C1 segment of cervical spinal cord (tissue), 14 donors: ENCODE measurements at regions not wholly inside any gene's neighbourhood (a gene's known extent, or its start where the extent isn't known, plus 50 kb on each side); places are given as distances from the start of the nearest gene placed in this dataset.
"Not testable (repeated sequence)": the region's sequence is repeated elsewhere in the genome, so short reads cannot be mapped to it uniquely, and the experiment has no call there.

Experiments used
- DNase-seq, 14 donors: peaks; one replicate each; lab custom pipeline; 2025; lab: John Stamatoyannopoulos, UW

- no peak for DNase-seq
Measured at GRCh38 chr6:122161136-122161535, 238.3 kb upstream of the HSF2 start.

GRCh38 chr6:122165014-122165413 lies 234.4 kb upstream of the HSF2 start:
- DNase-seq: no peak

- DNase-seq: no peak
Measured at GRCh38 chr6:122170274-122170673, 229.2 kb upstream of the HSF2 start.

- no peak for DNase-seq
Measured at GRCh38 chr6:122178988-122179387, 220.5 kb upstream of the HSF2 start.

- no peak for DNase-seq
Measured at GRCh38 chr6:122180132-122180531, 219.3 kb upstream of the HSF2 start.

GRCh38 chr6:122182061-122182460 lies 217.4 kb upstream of the HSF2 start:
- no peak for DNase-seq

GRCh38 chr6:122184401-122184827 lies 215.0 kb upstream of the HSF2 start:
- no peak for DNase-seq

- DNase-seq: not testable (repeated sequence)
Measured at GRCh38 chr6:122185458-122185857, 214.0 kb upstream of the HSF2 start.

- DNase-seq: no peak
Measured at GRCh38 chr6:122187186-122187585, 212.3 kb upstream of the HSF2 start.

- no peak for DNase-seq
Measured at GRCh38 chr6:122198922-122199321, 200.5 kb upstream of the HSF2 start.

- no peak for DNase-seq
Measured at GRCh38 chr6:122200440-122200839, 199.0 kb upstream of the HSF2 start.

- no peak for DNase-seq
Measured at GRCh38 chr6:122202576-122203137, 196.8 kb upstream of the HSF2 start.

- DNase-seq: no peak
Measured at GRCh38 chr6:122207061-122207460, 192.4 kb upstream of the HSF2 start.

GRCh38 chr6:122207794-122208193 lies 191.7 kb upstream of the HSF2 start:
- no peak for DNase-seq

- no peak for DNase-seq
Measured at GRCh38 chr6:122214605-122215318, 184.7 kb upstream of the HSF2 start.

GRCh38 chr6:122220254-122220653 lies 179.2 kb upstream of the HSF2 start:
- DNase-seq: no peak

- DNase-seq: no peak
Measured at GRCh38 chr6:122222761-122223160, 176.7 kb upstream of the HSF2 start.

GRCh38 chr6:122223251-122223650 lies 176.2 kb upstream of the HSF2 start:
- no peak for DNase-seq

GRCh38 chr6:122238861-122239260 lies 160.6 kb upstream of the HSF2 start:
- DNase-seq: no peak

GRCh38 chr6:122246906-122247658 lies 152.4 kb upstream of the HSF2 start:
- DNase-seq: no peak

GRCh38 chr6:122248001-122248669 lies 151.3 kb upstream of the HSF2 start:
- no peak for DNase-seq

- no peak for DNase-seq
Measured at GRCh38 chr6:122248844-122249243, 150.6 kb upstream of the HSF2 start.
